Kidney (tissue), 13 donors: ENCODE measurements at regions not wholly inside any gene's neighbourhood (a gene's known extent, or its start where the extent isn't known, plus 50 kb on each side); places are given as distances from the start of the nearest gene placed in this dataset.

Experiments
- DNase-seq, 5 donors: peaks; one replicate each; pipeline ENCODE4 v3.0.0-alpha.2; 2013 to 2020
- FAIRE-seq: peaks from 2 replicates; lab custom pipeline; 2012; peaks lifted over from hg19 to GRCh38; lab: Jason Lieb, UNC
- H3K27ac ChIP-seq, 2 donors: one replicate each; pipeline ENCODE4 v1.7.0; 2013; ENCODE audit warnings: low read depth in 2 of 2, low read length in 2 of 2, inconsistent platforms in 1 of 2
- H3K27me3 ChIP-seq: one replicate; pipeline ENCODE4 v1.7.1; 2013; ENCODE audit warnings: low read length, inconsistent platforms; ENCODE audit not compliant: control insufficient read depth, insufficient read depth
- H3K36me3 ChIP-seq, 3 donors: one replicate each; pipeline versions ENCODE4 v1.7.0 to v1.7.1; 2013; ENCODE audit warnings: low read length in 3 of 3, control low read depth in 1 of 3, inconsistent platforms in 1 of 3; ENCODE audit not compliant: insufficient read depth in 3 of 3, control insufficient read depth in 2 of 3
- H3K4me1 ChIP-seq, 3 donors: one replicate each; pipeline versions ENCODE4 v1.7.0 to v1.7.1; 2013; ENCODE audit warnings: low read length in 3 of 3, inconsistent platforms in 1 of 3, low read depth in 1 of 3; ENCODE audit not compliant: control insufficient read depth in 2 of 3, insufficient read depth in 2 of 3
- H3K4me3 ChIP-seq, 3 donors: one replicate each; pipeline versions ENCODE4 v1.7.0 to v1.8.1; 2013; ENCODE audit warnings: low read length in 3 of 3, control low read depth in 1 of 3, inconsistent platforms in 1 of 3
- H3K9ac ChIP-seq, 3 donors: one replicate each; pipeline versions ENCODE4 v1.7.0 to v1.7.1; 2013; ENCODE audit warnings: low read length in 3 of 3, control low read depth in 1 of 3, inconsistent platforms in 1 of 3
- H3K9me3 ChIP-seq, 3 donors: one replicate each; pipeline versions ENCODE4 v1.7.0 to v1.7.1; 2013; ENCODE audit warnings: low read length in 3 of 3, control low read depth in 1 of 3, inconsistent platforms in 1 of 3; ENCODE audit not compliant: control insufficient read depth in 2 of 3, insufficient read depth in 1 of 3
- intact Hi-C: fragments of 100-400 bp; cut with DNase I; formaldehyde crosslinking; loops from one replicate; pipeline ENCODE4 v1.11.1; 2022
- TF ChIP-seq, protein P1 (sequence below): IDR thresholded peaks from 3 replicates; pipeline ENCODE4 v1.5.1; 2012; ENCODE audit warnings: mild to moderate bottlenecking, moderate library complexity, borderline replicate concordance; ENCODE audit not compliant: insufficient read depth; ENCODE audit errors: extremely low read depth
- donor health status: control.
- donor health status: control.
- donor health status: control.
- donor health status: control.
- donor health status: control.
- donor health status: DM: yes; HTN: yes; CAD: no.
- donor health status: Normal renal cell carcinoma (clear cell type).

GRCh38 chr2:164363646-164364045 is 257.6 kb downstream of the GRB14 start:
- no peak overlapping the region for H3K9ac ChIP-seq
- no peak for FAIRE-seq
- intact Hi-C loops, result no loop called here
- H3K9me3 ChIP-seq, result no peaks in the 10 kb centered on the region
- H3K36me3 ChIP-seq, result no peaks in the 10 kb centered on the region
- H3K27ac ChIP-seq, result no peak overlapping the region
- TF ChIP-seq, protein P1, sequence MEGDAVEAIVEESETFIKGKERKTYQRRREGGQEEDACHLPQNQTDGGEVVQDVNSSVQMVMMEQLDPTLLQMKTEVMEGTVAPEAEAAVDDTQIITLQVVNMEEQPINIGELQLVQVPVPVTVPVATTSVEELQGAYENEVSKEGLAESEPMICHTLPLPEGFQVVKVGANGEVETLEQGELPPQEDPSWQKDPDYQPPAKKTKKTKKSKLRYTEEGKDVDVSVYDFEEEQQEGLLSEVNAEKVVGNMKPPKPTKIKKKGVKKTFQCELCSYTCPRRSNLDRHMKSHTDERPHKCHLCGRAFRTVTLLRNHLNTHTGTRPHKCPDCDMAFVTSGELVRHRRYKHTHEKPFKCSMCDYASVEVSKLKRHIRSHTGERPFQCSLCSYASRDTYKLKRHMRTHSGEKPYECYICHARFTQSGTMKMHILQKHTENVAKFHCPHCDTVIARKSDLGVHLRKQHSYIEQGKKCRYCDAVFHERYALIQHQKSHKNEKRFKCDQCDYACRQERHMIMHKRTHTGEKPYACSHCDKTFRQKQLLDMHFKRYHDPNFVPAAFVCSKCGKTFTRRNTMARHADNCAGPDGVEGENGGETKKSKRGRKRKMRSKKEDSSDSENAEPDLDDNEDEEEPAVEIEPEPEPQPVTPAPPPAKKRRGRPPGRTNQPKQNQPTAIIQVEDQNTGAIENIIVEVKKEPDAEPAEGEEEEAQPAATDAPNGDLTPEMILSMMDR, result no peak
- H3K27me3 ChIP-seq, result no peaks in the 10 kb centered on the region
- no peaks in the 10 kb centered on the region for H3K4me1 ChIP-seq
- no peak overlapping the region for H3K4me3 ChIP-seq
- DNase-seq, result no peak

DNA sequence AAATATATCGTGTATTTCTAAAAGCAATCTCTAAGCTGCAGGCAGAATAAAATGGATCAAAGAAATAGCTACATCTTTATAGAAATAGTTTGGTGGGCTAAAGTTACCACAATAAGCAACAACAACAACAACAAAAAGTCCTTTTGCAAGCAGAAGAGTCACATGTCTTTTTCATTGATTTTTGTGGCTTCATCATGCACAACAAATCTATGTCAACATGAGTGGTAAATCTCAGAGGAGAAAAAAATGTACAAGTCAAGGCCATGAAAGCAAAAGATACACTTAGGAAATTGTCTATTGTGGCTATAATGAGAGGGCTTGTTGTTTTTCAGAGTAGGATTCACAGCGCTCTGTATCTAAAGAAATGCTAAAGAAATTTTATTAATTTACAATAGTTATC is 269.7 kb downstream of the GRB14 start:
- H3K36me3 ChIP-seq, result no peaks in the 10 kb centered on the region
- no peaks in the 10 kb centered on the region for H3K27me3 ChIP-seq
- no peak overlapping the region for H3K9ac ChIP-seq
- no peaks in the 10 kb centered on the region for H3K4me1 ChIP-seq
- DNase-seq, result no peak
- TF ChIP-seq, protein P1, result no peak
- intact Hi-C loops, result no loop called here
- H3K9me3 ChIP-seq, result no peaks in the 10 kb centered on the region
- no peak overlapping the region for H3K4me3 ChIP-seq
- no peak overlapping the region for H3K27ac ChIP-seq
- FAIRE-seq, result no peak

DNA sequence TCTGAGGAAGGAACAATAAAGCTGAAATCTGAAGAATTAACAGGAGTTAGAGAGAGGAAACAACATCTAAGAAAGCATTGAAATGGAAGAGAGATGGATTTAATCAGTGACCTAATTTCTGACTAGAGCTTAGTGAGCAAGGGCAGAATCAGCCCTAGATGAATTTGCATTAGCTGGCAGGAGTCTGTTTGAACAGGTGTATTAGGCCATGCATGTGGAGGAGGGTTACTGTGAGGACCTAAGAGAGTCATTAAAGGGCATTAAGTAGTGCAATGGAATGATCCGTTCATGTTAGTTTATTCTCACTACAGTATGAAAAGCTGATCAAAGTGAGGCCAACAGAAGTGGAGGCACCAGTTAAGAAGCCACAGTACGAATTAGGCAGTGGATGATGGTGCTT is 285.3 kb downstream of the GRB14 start:
- no peak overlapping the region for H3K9ac ChIP-seq
- H3K36me3 ChIP-seq, result no peaks in the 10 kb centered on the region
- no peak overlapping the region for H3K27ac ChIP-seq
- DNase-seq (peak in 1 of 5 donors; percentile 1), FAIRE-seq (no peak)
- H3K27me3 ChIP-seq, result no peaks in the 10 kb centered on the region
- H3K4me1 ChIP-seq, result no peaks in the 10 kb centered on the region
- TF ChIP-seq, protein P1, result no peak
- H3K4me3 ChIP-seq, result no peak overlapping the region
- intact Hi-C loops, result no loop called here
- no peaks in the 10 kb centered on the region for H3K9me3 ChIP-seq

DNA sequence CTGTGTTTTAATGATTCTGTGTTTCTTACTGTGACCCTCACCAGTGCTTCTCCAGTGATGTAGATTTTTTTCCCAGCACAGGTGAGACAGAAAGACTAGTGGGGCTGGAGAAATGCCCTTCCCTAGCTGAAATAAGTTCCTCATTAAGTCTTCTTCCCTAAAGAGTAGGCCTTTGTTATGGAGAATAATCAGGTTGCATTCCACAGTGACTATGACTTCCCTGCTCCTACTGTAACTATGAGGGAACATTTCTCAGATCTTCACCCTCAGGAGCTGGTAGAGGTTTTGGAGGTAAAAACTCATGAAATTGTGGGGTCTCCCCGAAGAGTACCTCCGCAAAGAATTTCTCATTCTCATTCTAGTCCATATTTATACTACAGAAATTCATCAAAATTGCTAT is 286.2 kb downstream of the GRB14 start:
- Histone ChIP-seq H3K4me3 (no peak overlapping the region), H3K27me3 (no peaks in the 10 kb centered on the region), H3K4me1 (no peaks in the 10 kb centered on the region), H3K9me3 (no peaks in the 10 kb centered on the region), H3K9ac (no peak overlapping the region), H3K27ac (no peak overlapping the region), H3K36me3 (no peaks in the 10 kb centered on the region)
- TF ChIP-seq, protein P1, result no peak
- no peak for FAIRE-seq
- no peak for DNase-seq
- intact Hi-C loops, result no loop called here
